GM06990 (cell line): ENCODE measurements at regions not wholly inside any gene's neighbourhood (a gene's known extent, or its start where the extent isn't known, plus 50 kb on each side); places are given as distances from the start of the nearest gene placed in this dataset.
"Not testable (repeated sequence)": the region's sequence is repeated elsewhere in the genome, so short reads cannot be mapped to it uniquely, and the experiment has no call there.

ENCODE experiments used
- DNase-seq: peaks from one replicate; pipeline ENCODE4 v3.0.0-alpha.2; 2011; ENCODE audit not compliant: insufficient read length; ENCODE audit errors: extremely low read depth
- H3K27me3 ChIP-seq: replicated peaks from 2 replicates; pipeline ENCODE4 v1.6.0; 2011; ENCODE audit warnings: low read length; ENCODE audit not compliant: control insufficient read depth, insufficient read depth
- H3K36me3 ChIP-seq: 2 replicates; pipeline ENCODE4 v1.5.1; 2011; ENCODE audit warnings: low read length; ENCODE audit not compliant: control insufficient read depth, insufficient read depth
- H3K4me3 ChIP-seq: replicated peaks from 2 replicates; pipeline ENCODE4 v1.5.1; 2011; ENCODE audit warnings: low read depth, mild to moderate bottlenecking, control low read depth, low read length
- CTCF ChIP-seq: IDR thresholded peaks from 2 replicates; pipeline ENCODE4 v1.5.1; 2011; ENCODE audit warnings: low read length, control low read depth, mild to moderate bottlenecking, inconsistent platforms; ENCODE audit not compliant: insufficient read depth, poor library complexity, severe bottlenecking

- Histone ChIP-seq H3K4me3 (no peak overlapping the region), H3K27me3 (no peaks in the 10 kb centered on the region; the same call in none of the 2 replicates), H3K36me3 (no peaks in the 10 kb centered on the region)
- DNase-seq: no peak
- TF ChIP-seq CTCF: no peak
Measured at GRCh38 chr9:90070056-90070455, 465.2 kb downstream of the GADD45G start.

- Histone ChIP-seq H3K4me3 (no peak overlapping the region), H3K27me3 (no peaks in the 10 kb centered on the region; the same call in none of the 2 replicates), H3K36me3 (no peaks in the 10 kb centered on the region)
- DNase-seq: no peak
- no peak for TF ChIP-seq CTCF
Measured at GRCh38 chr9:90070469-90070868, 465.7 kb downstream of the GADD45G start.

- DNase-seq: no peak
- H3K36me3 ChIP-seq: no peaks in the 10 kb centered on the region
- no peak overlapping the region for H3K4me3 ChIP-seq
- H3K27me3 ChIP-seq: no peaks in the 10 kb centered on the region; the same call in 1 of the 2 replicates
- TF ChIP-seq CTCF: no peak
Measured at GRCh38 chr9:90070931-90071660, 466.3 kb downstream of the GADD45G start.

GRCh38 chr9:90073186-90073945 is 468.6 kb downstream of the GADD45G start:
- no peak for DNase-seq
- TF ChIP-seq CTCF: no peak
- H3K36me3 ChIP-seq: no peaks in the 10 kb centered on the region
- no peak overlapping the region for H3K4me3 ChIP-seq
- H3K27me3 ChIP-seq: no peaks in the 10 kb centered on the region; the same call in none of the 2 replicates

GRCh38 chr9:90074316-90074962 is 469.6 kb downstream of the GADD45G start:
- no peak for TF ChIP-seq CTCF

GRCh38 chr9:90077598-90077997 is 472.8 kb downstream of the GADD45G start:
- not testable (repeated sequence) for H3K36me3 ChIP-seq, H3K4me3 ChIP-seq, DNase-seq, H3K27me3 ChIP-seq

More at GRCh38 chr9:90074316-90074962, 469.6 kb downstream of the GADD45G start:
- Histone ChIP-seq H3K36me3 (no peaks in the 10 kb centered on the region), H3K4me3 (no peak overlapping the region), H3K27me3 (no peaks in the 10 kb centered on the region; the same call in none of the 2 replicates)
- no peak for DNase-seq
